Fibroblast of pulmonary artery (primary cell): ENCODE measurements at regions not wholly inside any gene's neighbourhood (a gene's known extent, or its start where the extent isn't known, plus 50 kb on each side); places are given as distances from the start of the nearest gene placed in this dataset.
A peak's percentile ranks its signal among the peaks of the same experiment; 100 is the strongest.

ENCODE experiments used
- DNase-seq: peaks from one replicate; pipeline ENCODE4 v3.0.0-alpha.2; 2010; ENCODE audit warnings: low read depth
- H3K4me3 ChIP-seq: replicated peaks from 2 replicates; pipeline ENCODE4 v1.5.1; 2011; ENCODE audit warnings: low read depth, mild to moderate bottlenecking, control low read depth, low read length, moderate library complexity
- CTCF ChIP-seq: IDR thresholded peaks from 2 replicates; pipeline ENCODE4 v1.5.1; 2011; ENCODE audit warnings: mild to moderate bottlenecking, control low read depth, low read length, inconsistent platforms; ENCODE audit errors: missing control alignments

- TF ChIP-seq CTCF = no peak
- H3K4me3 ChIP-seq = no peak overlapping the region
- no peak for DNase-seq
Observed at GRCh38 chr12:114257687-114258086, 148.3 kb downstream of the TBX5 start.

GRCh38 chr12:114254998-114255397, 150.9 kb downstream of the TBX5 start:
- DNase-seq = no peak
- no peak for TF ChIP-seq CTCF
- no peak overlapping the region for H3K4me3 ChIP-seq

GRCh38 chr12:114253976-114254778, 151.8 kb downstream of the TBX5 start:
- DNase-seq = no peak
- H3K4me3 ChIP-seq = no peak overlapping the region

GRCh38 chr12:114248527-114248926, 157.4 kb downstream of the TBX5 start:
- TF ChIP-seq CTCF = no peak
- no peak overlapping the region for H3K4me3 ChIP-seq
- peak; percentile 6 for DNase-seq

More at GRCh38 chr12:114253976-114254778, 151.8 kb downstream of the TBX5 start:
- no peak for TF ChIP-seq CTCF

GRCh38 chr12:114245555-114245954, 160.4 kb downstream of the TBX5 start:
- no peak overlapping the region for H3K4me3 ChIP-seq
- no peak for DNase-seq
- no peak for TF ChIP-seq CTCF

- DNase-seq = no peak
- no peak for TF ChIP-seq CTCF
- H3K4me3 ChIP-seq = no peak overlapping the region
Observed at GRCh38 chr12:114241973-114242434, 163.9 kb downstream of the TBX5 start.

GRCh38 chr12:114240288-114240687, 165.7 kb downstream of the TBX5 start:
- no peak for DNase-seq
- H3K4me3 ChIP-seq = no peak overlapping the region
- TF ChIP-seq CTCF = no peak
